ENCODE measurements at regions not wholly inside any gene's neighbourhood (a gene's known extent, or its start where the extent isn't known, plus 50 kb on each side); places are given as distances from the start of the nearest gene placed in this dataset.

DNA sequence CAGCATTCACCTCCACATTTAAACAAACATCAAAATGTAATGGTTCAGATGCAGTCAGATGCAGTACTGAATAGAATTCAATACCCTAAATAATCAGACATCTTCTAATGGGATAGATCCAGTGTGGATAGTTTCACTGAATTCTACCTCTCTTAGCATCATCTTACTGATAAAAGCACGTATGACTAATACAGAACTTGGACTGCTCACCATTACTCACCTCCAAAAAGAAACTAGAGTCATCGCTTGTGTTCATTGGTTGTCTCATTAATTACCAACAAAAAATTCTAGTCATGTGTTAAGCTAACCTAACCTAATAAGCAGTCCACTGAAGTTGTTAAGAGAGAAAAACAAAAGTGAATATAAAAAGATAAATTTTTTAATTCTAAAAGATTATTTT lies 165.9 kb upstream of the IRAK1BP1 start:
- POLR2A ChIA-PET = no interaction called here
- Histone ChIP-seq H3K4me3 (ENCODE audit: low read depth, low read length) (no peak overlapping the region), H3K4me1 (ENCODE audit: control insufficient read depth, insufficient read depth, low read length) (no peaks in the 10 kb centered on the region), H3K9me3 (ENCODE audit: control insufficient read depth, insufficient read depth, low read depth, low read length) (no peaks in the 10 kb centered on the region), H3K27ac (ENCODE audit: extremely low read depth, low read depth, low read length) (no peak overlapping the region), H3K36me3 (ENCODE audit: control insufficient read depth in 2 of 2, insufficient read depth in 1 of 2, low read length in 2 of 2) (no peaks in the 10 kb centered on the region)
- CTCF ChIA-PET = interaction anchor here (1.1 kb wide), 2 partner anchors 11 to 134 kb away, joined by 3 read pairs; no protein-coding TSS in a partner anchor
- no peak for TF ChIP-seq ZNF48 (tag by site-specific recombination; IDR thresholded peaks at IDR 0.05)
- TF ChIP-seq ZFP3 (tag by site-specific recombination; IDR thresholded peaks at IDR 0.05; ENCODE audit: low read depth) = no peak
- TF ChIP-seq GLIS2 (tag by site-specific recombination; IDR thresholded peaks at IDR 0.05) = no peak
- TF ChIP-seq ZFP37 (tag by site-specific recombination; IDR thresholded peaks at IDR 0.05) = no peak
- TF ChIP-seq ZNF175 (tag by site-specific recombination; IDR thresholded peaks at IDR 0.05) = no peak
- no peak for TF ChIP-seq ZNF692 (tag by site-specific recombination; IDR thresholded peaks at IDR 0.05)
- TF ChIP-seq MEIS1 (CRISPR knock-in tag; IDR thresholded peaks at IDR 0.05; ENCODE audit: borderline replicate concordance) = no peak
- no peak for TF ChIP-seq ZFHX2 (tag by site-specific recombination; conservative IDR thresholded peaks at IDR 0.05)
- TF ChIP-seq, protein P1, sequence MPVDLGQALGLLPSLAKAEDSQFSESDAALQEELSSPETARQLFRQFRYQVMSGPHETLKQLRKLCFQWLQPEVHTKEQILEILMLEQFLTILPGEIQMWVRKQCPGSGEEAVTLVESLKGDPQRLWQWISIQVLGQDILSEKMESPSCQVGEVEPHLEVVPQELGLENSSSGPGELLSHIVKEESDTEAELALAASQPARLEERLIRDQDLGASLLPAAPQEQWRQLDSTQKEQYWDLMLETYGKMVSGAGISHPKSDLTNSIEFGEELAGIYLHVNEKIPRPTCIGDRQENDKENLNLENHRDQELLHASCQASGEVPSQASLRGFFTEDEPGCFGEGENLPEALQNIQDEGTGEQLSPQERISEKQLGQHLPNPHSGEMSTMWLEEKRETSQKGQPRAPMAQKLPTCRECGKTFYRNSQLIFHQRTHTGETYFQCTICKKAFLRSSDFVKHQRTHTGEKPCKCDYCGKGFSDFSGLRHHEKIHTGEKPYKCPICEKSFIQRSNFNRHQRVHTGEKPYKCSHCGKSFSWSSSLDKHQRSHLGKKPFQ (tag by site-specific recombination; IDR thresholded peaks at IDR 0.05) = no peak
- TF ChIP-seq ZNF473 (tag by site-specific recombination; IDR thresholded peaks at IDR 0.05) = no peak
- TF ChIP-seq ZNF274 (IDR thresholded peaks at IDR 0.05; ENCODE audit: low read length) = no peak
- TF ChIP-seq ZNF274 (tag by site-specific recombination; IDR thresholded peaks at IDR 0.05; ENCODE audit: borderline replicate concordance) = no peak
- TF ChIP-seq WT1 (tag by site-specific recombination; IDR thresholded peaks at IDR 0.05) = no peak

DNA sequence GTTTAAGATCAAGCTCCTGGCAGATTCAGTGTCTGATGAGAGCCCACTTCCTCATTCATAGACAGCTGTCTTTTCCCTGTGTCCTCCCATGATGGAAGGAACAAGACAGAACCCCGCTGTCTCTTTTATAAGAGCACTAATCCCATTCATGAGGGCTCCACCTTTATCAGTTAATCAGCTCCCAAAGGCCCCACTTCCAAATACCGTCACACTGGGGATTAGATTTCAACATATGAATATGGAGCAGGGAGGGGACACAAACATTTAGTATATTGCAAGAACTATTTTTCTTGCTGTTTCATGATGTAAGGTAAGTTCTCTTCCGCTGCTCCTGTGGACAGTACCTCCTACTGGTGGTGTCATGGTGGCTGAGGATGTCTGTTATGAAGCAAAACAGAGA lies 158.3 kb upstream of the IRAK1BP1 start:
- Histone ChIP-seq H3K9me3 (ENCODE audit: control insufficient read depth, insufficient read depth, low read depth, low read length) (no peaks in the 10 kb centered on the region), H3K4me3 (ENCODE audit: low read depth, low read length) (no peak overlapping the region), H3K4me1 (ENCODE audit: control insufficient read depth, insufficient read depth, low read length) (no peaks in the 10 kb centered on the region), H3K36me3 (ENCODE audit: control insufficient read depth in 2 of 2, insufficient read depth in 1 of 2, low read length in 2 of 2) (no peaks in the 10 kb centered on the region), H3K27ac (ENCODE audit: extremely low read depth, low read depth, low read length) (no peak overlapping the region)
- TF ChIP-seq ZNF555 (tag by site-specific recombination; conservative IDR thresholded peaks at IDR 0.05) = no peak
- TF ChIP-seq KLF9 (tag by site-specific recombination; IDR thresholded peaks at IDR 0.05; ENCODE audit: low read depth) = no peak
- POLR2A ChIA-PET = no interaction called here
- CTCF ChIA-PET = interaction anchor here (1.2 kb wide), 1 partner anchor 101 kb away, joined by 3 read pairs; no protein-coding TSS in a partner anchor

GRCh38 chr6:78713564-78713963 lies 153.8 kb upstream of the IRAK1BP1 start:
- ChIA-PET POLR2A (no interaction called here), CTCF (no interaction called here)
- no peak overlapping the region for H3K27ac ChIP-seq (ENCODE audit: extremely low read depth, low read depth, low read length)
- H3K36me3 ChIP-seq (ENCODE audit: control insufficient read depth in 2 of 2, insufficient read depth in 1 of 2, low read length in 2 of 2) = no peaks in the 10 kb centered on the region
- TF ChIP-seq HOXA7 (CRISPR knock-in tag; IDR thresholded peaks at IDR 0.05; ENCODE audit: borderline replicate concordance) (no peak), ZFP37 (tag by site-specific recombination; IDR thresholded peaks at IDR 0.05) (no peak), ZNF521 (tag by site-specific recombination; IDR thresholded peaks at IDR 0.05) (no peak), ZBTB6 (tag by site-specific recombination; IDR thresholded peaks at IDR 0.05) (no peak), ZNF623 (tag by site-specific recombination; IDR thresholded peaks at IDR 0.05) (no peak), SETDB1 (IDR thresholded peaks at IDR 0.05; ENCODE audit: insufficient read length, low read length) (no peak), ZNF660 (tag by site-specific recombination; IDR thresholded peaks at IDR 0.05) (no peak), ZNF416 (tag by site-specific recombination; IDR thresholded peaks at IDR 0.05) (no peak)
- TF ChIP-seq, protein P1 (tag by site-specific recombination; IDR thresholded peaks at IDR 0.05) = no peak
- TF ChIP-seq, protein P2, sequence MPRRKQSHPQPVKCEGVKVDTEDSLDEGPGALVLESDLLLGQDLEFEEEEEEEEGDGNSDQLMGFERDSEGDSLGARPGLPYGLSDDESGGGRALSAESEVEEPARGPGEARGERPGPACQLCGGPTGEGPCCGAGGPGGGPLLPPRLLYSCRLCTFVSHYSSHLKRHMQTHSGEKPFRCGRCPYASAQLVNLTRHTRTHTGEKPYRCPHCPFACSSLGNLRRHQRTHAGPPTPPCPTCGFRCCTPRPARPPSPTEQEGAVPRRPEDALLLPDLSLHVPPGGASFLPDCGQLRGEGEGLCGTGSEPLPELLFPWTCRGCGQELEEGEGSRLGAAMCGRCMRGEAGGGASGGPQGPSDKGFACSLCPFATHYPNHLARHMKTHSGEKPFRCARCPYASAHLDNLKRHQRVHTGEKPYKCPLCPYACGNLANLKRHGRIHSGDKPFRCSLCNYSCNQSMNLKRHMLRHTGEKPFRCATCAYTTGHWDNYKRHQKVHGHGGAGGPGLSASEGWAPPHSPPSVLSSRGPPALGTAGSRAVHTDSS (tag by site-specific recombination; IDR thresholded peaks at IDR 0.05) = no peak
- H3K4me1 ChIP-seq (ENCODE audit: control insufficient read depth, insufficient read depth, low read length) = no peaks in the 10 kb centered on the region
- H3K9me3 ChIP-seq (ENCODE audit: control insufficient read depth, insufficient read depth, low read depth, low read length) = no peaks in the 10 kb centered on the region
- no peak overlapping the region for H3K4me3 ChIP-seq (ENCODE audit: low read depth, low read length)

All from HEK293 (cell line).